ENCODE measurements at regions not wholly inside any gene's neighbourhood (a gene's known extent, or its start where the extent isn't known, plus 50 kb on each side); places are given as distances from the start of the nearest gene placed in this dataset.

GRCh38 chr10:61830846-61831273, 70.6 kb upstream of the ARID5B start:
- TF ChIP-seq TAF1 (IDR thresholded peaks at IDR 0.05; ENCODE audit: borderline replicate concordance, insufficient read depth, low read length) (no peak), FOXP2 (optimal IDR thresholded peaks at IDR 0.05; ENCODE audit: borderline replicate concordance, extremely low read depth, extremely low read length, insufficient read depth) (peak; percentile 38)

GRCh38 chr10:61832866-61833481, 68.5 kb upstream of the ARID5B start:
- TF ChIP-seq REST (IDR thresholded peaks at IDR 0.05; ENCODE audit: insufficient read depth in 1 of 2, low read depth in 2 of 2, low read length in 2 of 2) (no peak), TAF1 (IDR thresholded peaks at IDR 0.05; ENCODE audit: borderline replicate concordance, insufficient read depth, low read length) (no peak), POLR2AphosphoS5 (IDR thresholded peaks at IDR 0.05; ENCODE audit: low read depth, low read length) (no peak), SIN3A (IDR thresholded peaks at IDR 0.05; ENCODE audit: borderline replicate concordance, insufficient read depth, low read length) (no peak), FOXP2 (optimal IDR thresholded peaks at IDR 0.05; ENCODE audit: borderline replicate concordance, extremely low read depth, extremely low read length, insufficient read depth) (no peak)

- TF ChIP-seq SIN3A (IDR thresholded peaks at IDR 0.05; ENCODE audit: borderline replicate concordance, insufficient read depth, low read length) (no peak), REST (IDR thresholded peaks at IDR 0.05; ENCODE audit: insufficient read depth in 1 of 2, low read depth in 2 of 2, low read length in 2 of 2) (no peak), POLR2AphosphoS5 (IDR thresholded peaks at IDR 0.05; ENCODE audit: low read depth, low read length) (no peak), FOXP2 (optimal IDR thresholded peaks at IDR 0.05; ENCODE audit: borderline replicate concordance, extremely low read depth, extremely low read length, insufficient read depth) (no peak), TAF1 (IDR thresholded peaks at IDR 0.05; ENCODE audit: borderline replicate concordance, insufficient read depth, low read length) (no peak)
These were observed 67.0 kb upstream of the ARID5B start for GRCh38 chr10:61834519-61834918.

GRCh38 chr10:61835069-61835945, 66.2 kb upstream of the ARID5B start:
- TF ChIP-seq TAF1 (IDR thresholded peaks at IDR 0.05; ENCODE audit: borderline replicate concordance, insufficient read depth, low read length) (no peak), REST (IDR thresholded peaks at IDR 0.05; ENCODE audit: insufficient read depth in 1 of 2, low read depth in 2 of 2, low read length in 2 of 2) (no peak), FOXP2 (optimal IDR thresholded peaks at IDR 0.05; ENCODE audit: borderline replicate concordance, extremely low read depth, extremely low read length, insufficient read depth) (no peak), SIN3A (IDR thresholded peaks at IDR 0.05; ENCODE audit: borderline replicate concordance, insufficient read depth, low read length) (no peak), POLR2AphosphoS5 (IDR thresholded peaks at IDR 0.05; ENCODE audit: low read depth, low read length) (no peak)

- no peak for TF ChIP-seq TAF1 (IDR thresholded peaks at IDR 0.05; ENCODE audit: borderline replicate concordance, insufficient read depth, low read length)
- no peak for TF ChIP-seq POLR2AphosphoS5 (IDR thresholded peaks at IDR 0.05; ENCODE audit: low read depth, low read length)
- no peak for TF ChIP-seq SIN3A (IDR thresholded peaks at IDR 0.05; ENCODE audit: borderline replicate concordance, insufficient read depth, low read length)
- no peak for TF ChIP-seq REST (IDR thresholded peaks at IDR 0.05; ENCODE audit: insufficient read depth in 1 of 2, low read depth in 2 of 2, low read length in 2 of 2)
- TF ChIP-seq FOXP2 (optimal IDR thresholded peaks at IDR 0.05; ENCODE audit: borderline replicate concordance, extremely low read depth, extremely low read length, insufficient read depth), result no peak
These were observed 65.3 kb upstream of the ARID5B start for GRCh38 chr10:61835946-61836887.
